GM12864 (cell line): ENCODE measurements at regions not wholly inside any gene's neighbourhood (a gene's known extent, or its start where the extent isn't known, plus 50 kb on each side); places are given as distances from the start of the nearest gene placed in this dataset.

ENCODE experiments used
- DNase-seq: peaks from one replicate; pipeline ENCODE4 v3.0.0-alpha.2; 2011; ENCODE audit warnings: low read depth
- H3K4me3 ChIP-seq: 2 replicates; pipeline ENCODE4 v1.5.1; 2011; ENCODE audit warnings: mild to moderate bottlenecking, low read depth, low read length, control low read depth
- TF ChIP-seq, protein P1 (sequence below): IDR thresholded peaks from 2 replicates; pipeline ENCODE4 v1.5.1; 2011; ENCODE audit warnings: low read depth, mild to moderate bottlenecking, moderate library complexity, low read length, control low read depth, inconsistent platforms; ENCODE audit errors: missing control alignments

DNA sequence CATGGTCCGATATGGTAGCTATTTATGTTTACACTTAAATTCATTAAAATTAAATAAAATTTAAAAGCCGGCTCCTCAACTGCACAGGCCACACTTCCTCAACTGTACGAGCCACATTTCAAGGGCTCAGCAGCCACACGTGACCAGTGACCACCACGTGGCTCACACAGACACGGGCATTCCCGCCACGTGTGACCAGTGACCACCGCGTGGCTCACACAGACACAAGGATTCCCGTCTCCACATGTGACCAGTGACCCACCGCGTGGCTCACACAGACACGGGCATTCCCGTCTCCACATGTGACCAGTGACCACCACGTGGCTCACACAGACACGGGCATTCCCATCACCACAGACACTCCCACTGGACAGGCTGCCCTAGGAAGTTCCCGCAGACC is 91.3 kb downstream of the PDGFA start:
- DNase-seq: no peak
- TF ChIP-seq, protein P1, sequence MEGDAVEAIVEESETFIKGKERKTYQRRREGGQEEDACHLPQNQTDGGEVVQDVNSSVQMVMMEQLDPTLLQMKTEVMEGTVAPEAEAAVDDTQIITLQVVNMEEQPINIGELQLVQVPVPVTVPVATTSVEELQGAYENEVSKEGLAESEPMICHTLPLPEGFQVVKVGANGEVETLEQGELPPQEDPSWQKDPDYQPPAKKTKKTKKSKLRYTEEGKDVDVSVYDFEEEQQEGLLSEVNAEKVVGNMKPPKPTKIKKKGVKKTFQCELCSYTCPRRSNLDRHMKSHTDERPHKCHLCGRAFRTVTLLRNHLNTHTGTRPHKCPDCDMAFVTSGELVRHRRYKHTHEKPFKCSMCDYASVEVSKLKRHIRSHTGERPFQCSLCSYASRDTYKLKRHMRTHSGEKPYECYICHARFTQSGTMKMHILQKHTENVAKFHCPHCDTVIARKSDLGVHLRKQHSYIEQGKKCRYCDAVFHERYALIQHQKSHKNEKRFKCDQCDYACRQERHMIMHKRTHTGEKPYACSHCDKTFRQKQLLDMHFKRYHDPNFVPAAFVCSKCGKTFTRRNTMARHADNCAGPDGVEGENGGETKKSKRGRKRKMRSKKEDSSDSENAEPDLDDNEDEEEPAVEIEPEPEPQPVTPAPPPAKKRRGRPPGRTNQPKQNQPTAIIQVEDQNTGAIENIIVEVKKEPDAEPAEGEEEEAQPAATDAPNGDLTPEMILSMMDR: no peak
- H3K4me3 ChIP-seq: no peak overlapping the region

DNA sequence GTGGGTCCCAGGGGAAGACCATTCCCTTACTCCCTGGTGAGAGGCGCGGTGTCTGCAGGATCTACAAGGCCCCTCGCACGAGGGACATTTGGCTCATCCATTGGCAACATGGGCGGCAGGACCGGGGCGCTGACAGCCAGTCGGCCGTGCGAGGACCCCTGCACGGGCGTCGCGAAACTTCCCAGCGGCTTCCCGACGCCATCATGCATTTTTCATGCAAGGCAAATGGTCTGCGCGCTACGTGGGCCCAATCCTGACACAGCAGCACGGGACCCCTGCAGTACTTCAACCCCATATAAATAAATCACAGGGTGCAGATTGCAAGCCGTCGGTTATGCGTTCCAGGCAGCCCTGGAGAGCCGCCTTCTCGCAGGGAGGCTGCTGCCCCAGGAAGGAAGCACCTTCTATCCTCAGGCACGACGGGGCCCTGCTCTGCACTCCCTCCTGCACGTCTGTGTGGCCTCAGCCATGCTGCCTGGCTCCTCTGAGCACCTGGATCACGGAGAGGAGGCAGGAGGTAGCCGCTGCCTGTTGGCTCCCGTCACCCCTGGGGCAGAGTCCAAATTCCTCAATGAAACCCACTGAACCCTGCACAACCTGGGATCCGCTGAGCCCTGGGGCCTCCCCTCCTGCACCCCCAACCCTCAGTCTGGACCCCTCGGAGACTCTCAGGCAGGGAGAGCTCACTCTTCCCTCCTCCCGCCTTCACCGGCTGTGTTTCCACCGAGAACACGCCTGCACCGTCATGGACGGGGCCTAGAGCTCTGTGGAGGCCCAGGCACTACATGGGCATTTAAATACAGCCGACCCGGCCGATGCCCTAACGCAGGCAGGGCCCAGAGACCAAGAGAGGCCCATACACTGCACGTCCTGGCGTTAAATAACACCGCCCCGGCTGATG is 90.5 kb downstream of the PDGFA start:
- H3K4me3 ChIP-seq: no peak overlapping the region
- TF ChIP-seq, protein P1: no peak
- no peak for DNase-seq

DNA sequence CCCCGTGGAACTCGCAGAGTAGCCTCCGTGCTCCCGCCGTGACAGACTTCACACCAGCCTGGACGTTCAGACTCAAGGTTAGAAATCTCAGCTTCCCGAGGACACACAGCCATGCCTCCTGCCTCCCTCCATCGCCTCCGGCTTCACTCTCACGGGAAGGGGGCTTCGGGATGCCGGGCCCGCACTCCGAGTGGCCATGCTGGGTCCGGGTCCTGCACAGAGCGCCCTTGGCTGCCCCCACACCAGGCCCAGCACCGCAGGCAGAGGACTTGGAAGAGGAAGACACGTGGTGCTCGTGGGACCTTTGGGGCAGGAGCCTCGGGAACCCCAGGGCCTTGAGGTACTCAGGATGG is 89.8 kb downstream of the PDGFA start:
- no peak overlapping the region for H3K4me3 ChIP-seq
- DNase-seq: no peak
- TF ChIP-seq, protein P1: no peak

DNA sequence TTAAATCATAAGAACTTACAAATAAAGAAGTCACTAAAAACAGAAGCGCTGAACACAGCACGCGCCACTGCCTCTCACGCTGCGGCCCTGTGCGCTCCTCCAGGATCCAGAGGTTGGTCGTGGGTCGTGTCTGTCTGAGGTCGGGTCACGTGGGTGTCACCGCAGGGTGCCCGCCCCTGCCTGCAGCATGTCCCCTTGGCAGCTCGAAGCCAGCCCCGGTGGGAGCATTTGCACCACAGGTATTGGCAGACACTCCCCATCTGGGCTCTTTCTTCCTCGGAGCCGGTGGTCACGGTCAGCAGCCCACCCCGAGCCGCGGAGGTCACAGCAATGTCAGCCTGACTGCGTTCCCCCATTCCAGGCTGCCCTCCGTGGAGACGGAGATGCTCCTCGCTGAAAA is 88.6 kb downstream of the PDGFA start:
- TF ChIP-seq, protein P1: no peak
- no peak for DNase-seq
- no peak overlapping the region for H3K4me3 ChIP-seq

DNA sequence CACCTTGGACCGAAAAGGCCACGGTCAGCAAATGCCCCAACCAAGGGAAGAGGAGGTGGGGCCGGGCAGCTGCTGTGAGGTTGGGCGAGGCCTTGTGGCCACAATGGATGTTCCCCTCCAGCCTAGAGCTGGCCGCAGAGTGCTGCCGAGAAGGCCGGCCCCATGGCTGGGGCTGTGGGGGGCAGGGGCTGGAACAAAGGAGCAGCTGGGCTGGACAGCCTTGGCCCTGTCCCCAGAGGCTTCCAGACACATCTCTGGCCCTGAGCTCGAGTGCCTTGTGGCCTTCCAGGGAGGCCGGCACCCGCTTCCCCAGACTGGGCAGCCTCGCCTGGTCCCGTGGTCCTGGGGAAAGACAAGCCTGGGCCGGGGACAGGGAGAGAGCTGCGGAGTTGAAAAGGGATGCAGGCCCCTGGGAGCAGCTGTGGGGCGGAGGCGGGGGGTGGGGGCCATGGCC is 88.0 kb downstream of the PDGFA start:
- no peak overlapping the region for H3K4me3 ChIP-seq
- TF ChIP-seq, protein P1: no peak
- DNase-seq: no peak

DNA sequence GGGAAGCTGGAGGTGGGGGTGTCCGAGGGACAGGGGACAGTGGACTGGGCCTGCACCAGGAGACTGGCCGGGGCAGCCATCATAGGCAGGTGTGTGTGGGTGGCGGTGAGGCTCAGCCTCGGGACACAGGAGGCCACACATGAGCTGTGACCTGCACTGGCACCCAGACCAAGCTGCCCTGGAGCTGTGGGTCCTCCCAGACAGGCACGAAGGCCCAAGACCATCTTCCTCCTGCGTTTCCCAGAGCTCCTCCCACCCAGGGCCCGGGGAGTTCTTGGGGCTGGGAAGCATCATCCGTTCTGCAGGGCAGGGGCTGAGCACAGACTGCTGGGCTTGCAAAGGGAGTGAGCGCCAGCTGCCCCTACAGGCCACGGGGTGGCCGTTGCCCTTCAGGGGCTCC is 87.4 kb downstream of the PDGFA start:
- DNase-seq: no peak
- H3K4me3 ChIP-seq: no peak overlapping the region
- TF ChIP-seq, protein P1: no peak

DNA sequence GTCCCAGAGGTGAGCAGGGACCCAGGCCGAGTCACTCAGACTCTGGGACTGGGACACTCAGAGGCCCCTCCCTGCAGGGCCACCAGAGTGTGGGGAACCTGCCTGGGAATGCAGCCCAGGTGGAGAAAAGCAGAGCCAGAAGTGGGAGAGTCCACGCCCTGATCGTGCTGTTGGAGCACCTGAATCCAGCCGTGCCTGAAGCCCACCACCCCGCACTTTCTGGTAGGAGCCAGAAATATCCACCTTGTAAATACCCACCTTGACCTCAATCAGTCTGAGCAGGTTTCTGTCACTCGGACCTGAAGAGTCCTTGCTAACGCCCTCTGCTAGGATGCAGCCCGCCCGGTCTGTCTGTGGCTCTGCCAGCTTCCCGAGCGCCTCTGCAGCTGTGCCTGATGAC is 86.7 kb downstream of the PDGFA start:
- H3K4me3 ChIP-seq: no peak overlapping the region
- TF ChIP-seq, protein P1: no peak
- no peak for DNase-seq
